HEK293 (cell line): ENCODE measurements at regions not wholly inside any gene's neighbourhood (a gene's known extent, or its start where the extent isn't known, plus 50 kb on each side); places are given as distances from the start of the nearest gene placed in this dataset.

ENCODE experiments used
- CTCF ChIA-PET: fragments of 350-600 bp; formaldehyde crosslinking; extraction: SDS; loops from one replicate; lab custom pipeline; 2021; ENCODE audit warnings: antibody characterized with exemption; lab: Yijun Ruan, JAX
- POLR2A ChIA-PET: fragments of 300-600 bp; formaldehyde crosslinking; extraction: SDS; loops from one replicate; lab custom pipeline; 2020; ENCODE audit warnings: antibody characterized with exemption, inconsistent platforms; lab: Yijun Ruan, JAX
- H3K27ac ChIP-seq: fragments of 200-500 bp; sonication (Bioruptor generic); 2 replicates; pipeline ENCODE4 v1.5.1; 2014; ENCODE audit warnings: low read depth, low read length, control low read depth, inconsistent platforms; ENCODE audit errors: extremely low read depth
- H3K36me3 ChIP-seq, 2 experiments: fragments of 200-500 bp in 1 of 2; sonication (Bioruptor generic) in 1 of 2; 1 replicate in 1 of 2; 2 replicates in 1 of 2; pipeline ENCODE4 v1.5.1; 2014 to 2017; ENCODE audit warnings: inconsistent platforms in 2 of 2, low read length in 2 of 2; ENCODE audit not compliant: control insufficient read depth in 2 of 2, insufficient read depth in 1 of 2
- H3K4me1 ChIP-seq: fragments of 200-500 bp; sonication (Bioruptor generic); 2 replicates; pipeline ENCODE4 v1.5.1; 2014; ENCODE audit warnings: mild to moderate bottlenecking, low read length, inconsistent platforms; ENCODE audit not compliant: control insufficient read depth, insufficient read depth
- H3K4me3 ChIP-seq: 2 replicates; pipeline ENCODE4 v1.5.1; 2011; ENCODE audit warnings: low read depth, mild to moderate bottlenecking, control low read depth, low read length, moderate library complexity
- H3K9me3 ChIP-seq: fragments of 200-500 bp; sonication (Bioruptor generic); 2 replicates; pipeline ENCODE4 v1.5.1; 2014; ENCODE audit warnings: low read depth, low read length, inconsistent platforms; ENCODE audit not compliant: control insufficient read depth, insufficient read depth
- BCL11A ChIP-seq: fragments of 450-650 bp; formaldehyde crosslinking; IDR thresholded peaks from 2 replicates; pipeline ENCODE4 v1.5.1; 2016; ENCODE audit warnings: low read depth, missing biosample characterization, missing genetic modification characterization
- GLI2 ChIP-seq: fragments of 450-650 bp; formaldehyde crosslinking; IDR thresholded peaks from 2 replicates; pipeline ENCODE4; 2017; ENCODE audit warnings: missing biosample characterization, missing genetic modification characterization, low read depth, borderline replicate concordance
- GLIS2 ChIP-seq: fragments of 450-650 bp; formaldehyde crosslinking; IDR thresholded peaks from 2 replicates; pipeline ENCODE4 v1.5.1; 2016; ENCODE audit warnings: missing biosample characterization, missing genetic modification characterization
- OSR2 ChIP-seq: fragments of 450-650 bp; formaldehyde crosslinking; IDR thresholded peaks from 2 replicates; pipeline ENCODE4 v1.5.1; 2016; ENCODE audit warnings: missing biosample characterization, missing genetic modification characterization
- PRDM1 ChIP-seq: fragments of 450-650 bp; formaldehyde crosslinking; IDR thresholded peaks from 2 replicates; pipeline ENCODE4; 2016; ENCODE audit warnings: missing biosample characterization, missing genetic modification characterization
- ZBTB17 ChIP-seq: fragments of 450-650 bp; formaldehyde crosslinking; IDR thresholded peaks from 2 replicates; pipeline ENCODE4 v1.5.1; 2016; ENCODE audit warnings: missing biosample characterization, missing genetic modification characterization
- ZNF114 ChIP-seq: fragments of 450-650 bp; formaldehyde crosslinking; IDR thresholded peaks from 2 replicates; pipeline ENCODE4 v1.5.0; 2017; ENCODE audit warnings: missing biosample characterization, missing genetic modification characterization
- ZNF133 ChIP-seq: fragments of 450-650 bp; formaldehyde crosslinking; IDR thresholded peaks from 2 replicates; pipeline ENCODE4 v1.5.1; 2016; ENCODE audit warnings: missing biosample characterization, missing genetic modification characterization
- ZNF146 ChIP-seq: fragments of 450-650 bp; formaldehyde crosslinking; IDR thresholded peaks from 2 replicates; pipeline ENCODE4 v1.5.1; 2016; ENCODE audit warnings: missing biosample characterization, missing genetic modification characterization
- ZNF157 ChIP-seq: fragments of 450-650 bp; formaldehyde crosslinking; IDR thresholded peaks from 2 replicates; pipeline ENCODE4 v1.5.1; 2016; ENCODE audit warnings: missing biosample characterization, missing genetic modification characterization
- ZNF221 ChIP-seq: fragments of 450-650 bp; formaldehyde crosslinking; IDR thresholded peaks from 2 replicates; pipeline ENCODE4 v1.5.1; 2017; ENCODE audit warnings: missing biosample characterization, missing genetic modification characterization, borderline replicate concordance
- ZNF335 ChIP-seq: fragments of 450-650 bp; formaldehyde crosslinking; conservative IDR thresholded peaks from 2 replicates; pipeline ENCODE4 v1.5.1; 2016; ENCODE audit warnings: missing biosample characterization, missing genetic modification characterization
- ZNF391 ChIP-seq: fragments of 450-650 bp; formaldehyde crosslinking; IDR thresholded peaks from 2 replicates; pipeline ENCODE4 v1.5.1; 2016; ENCODE audit warnings: low read depth, missing biosample characterization, missing genetic modification characterization, borderline replicate concordance
- ZNF529 ChIP-seq: fragments of 450-650 bp; formaldehyde crosslinking; IDR thresholded peaks from 2 replicates; pipeline ENCODE4 v1.5.1; 2017; ENCODE audit warnings: missing genetic modification characterization, missing biosample characterization; ENCODE audit not compliant: insufficient replicate concordance
- ZNF558 ChIP-seq: fragments of 450-650 bp; formaldehyde crosslinking; IDR thresholded peaks from 2 replicates; pipeline ENCODE4 v1.5.1; 2016; ENCODE audit warnings: missing biosample characterization, missing genetic modification characterization
- ZNF624 ChIP-seq: fragments of 450-650 bp; formaldehyde crosslinking; IDR thresholded peaks from 2 replicates; pipeline ENCODE4 v1.5.1; 2017; ENCODE audit warnings: missing biosample characterization, missing genetic modification characterization
- ZNF654 ChIP-seq: fragments of 450-650 bp; formaldehyde crosslinking; IDR thresholded peaks from 2 replicates; pipeline ENCODE4 v1.5.1; 2016; ENCODE audit warnings: low read depth, missing biosample characterization, missing genetic modification characterization
- TF ChIP-seq, protein P1 (sequence below): fragments of 450-650 bp; formaldehyde crosslinking; conservative IDR thresholded peaks from 2 replicates; pipeline ENCODE4 v1.5.1; 2016; ENCODE audit warnings: low read depth, missing biosample characterization, missing genetic modification characterization
- TF ChIP-seq, protein P2 (sequence below): fragments of 450-650 bp; formaldehyde crosslinking; IDR thresholded peaks from 2 replicates; pipeline ENCODE4 v1.5.1; 2016; ENCODE audit warnings: missing biosample characterization, missing genetic modification characterization
- TF ChIP-seq, protein P3 (sequence below): fragments of 450-650 bp; IDR thresholded peaks from 2 replicates; pipeline ENCODE4 v1.5.1; 2018; ENCODE audit warnings: missing biosample characterization, missing genetic modification characterization
- TF ChIP-seq, protein P4 (sequence below): fragments of 450-650 bp; formaldehyde crosslinking; IDR thresholded peaks from 2 replicates; pipeline ENCODE4 v1.5.1; 2016; ENCODE audit warnings: missing biosample characterization, missing genetic modification characterization, low read depth
- TF ChIP-seq, protein P5 (sequence below): fragments of 450-650 bp; formaldehyde crosslinking; IDR thresholded peaks from 2 replicates; pipeline ENCODE4 v1.5.1; 2017; ENCODE audit warnings: missing biosample characterization, mild to moderate bottlenecking, missing genetic modification characterization, moderate library complexity

DNA sequence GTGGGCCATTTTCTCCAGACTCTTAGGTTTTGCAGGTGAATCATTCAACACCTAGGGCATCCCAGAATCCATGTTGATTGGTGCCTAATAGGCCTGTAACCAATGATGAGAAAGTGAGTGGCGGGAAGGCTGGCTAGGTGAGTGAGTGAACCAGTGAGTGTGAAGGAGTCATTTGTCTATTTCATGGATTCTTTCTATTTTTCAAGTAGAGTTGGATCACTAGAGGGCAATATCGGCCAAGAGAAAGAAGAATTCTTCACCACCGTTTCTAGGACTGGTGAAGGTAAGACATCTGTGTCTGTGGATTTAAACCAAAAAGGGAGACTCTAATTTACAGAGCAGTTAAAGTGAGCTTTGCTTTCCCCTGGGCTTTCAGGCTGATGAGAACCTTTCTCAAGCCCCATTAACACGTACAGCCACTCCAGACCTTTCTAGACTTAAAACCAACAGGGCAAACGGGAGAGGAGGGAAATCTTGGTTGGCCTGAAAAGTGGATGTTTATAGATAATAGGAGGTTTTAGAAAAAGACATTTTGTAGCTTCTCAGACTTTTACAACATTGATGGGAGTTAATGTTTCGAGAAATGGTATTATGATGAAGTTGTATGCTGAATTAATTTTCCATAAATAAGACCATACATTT is 114.3 kb upstream of the IL12B start (continued):
- TF ChIP-seq, protein P1, sequence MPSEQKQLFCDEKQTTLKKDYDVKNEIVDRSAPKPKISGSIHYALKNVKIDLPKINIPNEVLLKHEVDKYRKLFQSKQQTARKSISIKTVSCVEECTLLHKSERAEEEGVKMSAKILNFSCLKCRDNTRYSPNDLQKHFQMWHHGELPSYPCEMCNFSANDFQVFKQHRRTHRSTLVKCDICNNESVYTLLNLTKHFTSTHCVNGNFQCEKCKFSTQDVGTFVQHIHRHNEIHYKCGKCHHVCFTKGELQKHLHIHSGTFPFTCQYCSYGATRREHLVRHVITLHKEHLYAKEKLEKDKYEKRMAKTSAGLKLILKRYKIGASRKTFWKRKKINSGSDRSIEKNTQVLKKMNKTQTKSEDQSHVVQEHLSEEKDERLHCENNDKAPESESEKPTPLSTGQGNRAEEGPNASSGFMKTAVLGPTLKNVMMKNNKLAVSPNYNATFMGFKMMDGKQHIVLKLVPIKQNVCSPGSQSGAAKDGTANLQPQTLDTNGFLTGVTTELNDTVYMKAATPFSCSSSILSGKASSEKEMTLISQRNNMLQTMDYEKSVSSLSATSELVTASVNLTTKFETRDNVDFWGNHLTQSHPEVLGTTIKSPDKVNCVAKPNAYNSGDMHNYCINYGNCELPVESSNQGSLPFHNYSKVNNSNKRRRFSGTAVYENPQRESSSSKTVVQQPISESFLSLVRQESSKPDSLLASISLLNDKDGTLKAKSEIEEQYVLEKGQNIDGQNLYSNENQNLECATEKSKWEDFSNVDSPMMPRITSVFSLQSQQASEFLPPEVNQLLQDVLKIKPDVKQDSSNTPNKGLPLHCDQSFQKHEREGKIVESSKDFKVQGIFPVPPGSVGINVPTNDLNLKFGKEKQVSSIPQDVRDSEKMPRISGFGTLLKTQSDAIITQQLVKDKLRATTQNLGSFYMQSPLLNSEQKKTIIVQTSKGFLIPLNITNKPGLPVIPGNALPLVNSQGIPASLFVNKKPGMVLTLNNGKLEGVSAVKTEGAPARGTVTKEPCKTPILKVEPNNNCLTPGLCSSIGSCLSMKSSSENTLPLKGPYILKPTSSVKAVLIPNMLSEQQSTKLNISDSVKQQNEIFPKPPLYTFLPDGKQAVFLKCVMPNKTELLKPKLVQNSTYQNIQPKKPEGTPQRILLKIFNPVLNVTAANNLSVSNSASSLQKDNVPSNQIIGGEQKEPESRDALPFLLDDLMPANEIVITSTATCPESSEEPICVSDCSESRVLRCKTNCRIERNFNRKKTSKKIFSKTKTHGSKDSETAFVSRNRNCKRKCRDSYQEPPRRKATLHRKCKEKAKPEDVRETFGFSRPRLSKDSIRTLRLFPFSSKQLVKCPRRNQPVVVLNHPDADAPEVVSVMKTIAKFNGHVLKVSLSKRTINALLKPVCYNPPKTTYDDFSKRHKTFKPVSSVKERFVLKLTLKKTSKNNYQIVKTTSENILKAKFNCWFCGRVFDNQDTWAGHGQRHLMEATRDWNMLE (tag by site-specific recombination): no peak
- peak; percentile 52 for TF ChIP-seq ZBTB17 (tag by site-specific recombination)
- TF ChIP-seq ZNF391: no peak
- no peak for TF ChIP-seq ZNF114 (tag by site-specific recombination)
- TF ChIP-seq, protein P2, sequence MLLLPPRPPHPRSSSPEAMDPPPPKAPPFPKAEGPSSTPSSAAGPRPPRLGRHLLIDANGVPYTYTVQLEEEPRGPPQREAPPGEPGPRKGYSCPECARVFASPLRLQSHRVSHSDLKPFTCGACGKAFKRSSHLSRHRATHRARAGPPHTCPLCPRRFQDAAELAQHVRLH: no peak
- peak; percentile 87 for TF ChIP-seq PRDM1 (tag by site-specific recombination)

DNA sequence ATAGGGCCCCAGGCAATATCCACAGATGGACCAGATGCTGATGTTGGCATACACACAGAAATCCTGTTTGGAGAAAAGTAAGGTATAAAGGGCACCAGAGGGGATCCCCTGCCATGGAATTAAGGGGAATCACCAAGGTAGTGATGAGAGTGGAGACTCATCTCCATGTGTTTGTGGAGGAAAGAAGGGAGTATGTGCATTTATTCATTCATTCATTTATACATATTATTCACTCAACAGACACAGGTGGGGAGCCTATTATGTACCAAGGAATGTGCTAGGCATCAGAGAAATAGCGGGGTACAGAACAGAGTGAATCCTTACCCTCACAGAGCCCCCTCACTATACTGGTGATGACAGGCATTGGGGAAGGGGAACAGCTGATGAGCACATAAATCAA is 116.8 kb upstream of the IL12B start:
- ChIA-PET CTCF (interaction anchor here (1.0 to 6.8 kb wide), 6 partner anchors 18 to 545 kb away, joined by 3 to 68 read pairs (median 9); no protein-coding TSS in a partner anchor), POLR2A (interaction anchor here (0.5 to 0.6 kb wide), 2 partner anchors 45 to 553 kb away, joined by 3 to 7 read pairs; no protein-coding TSS in a partner anchor)
- TF ChIP-seq ZNF558 (tag by site-specific recombination): no peak
- no peak for TF ChIP-seq ZNF624 (tag by site-specific recombination)
- no peak for TF ChIP-seq ZNF157 (tag by site-specific recombination)
- Histone ChIP-seq H3K36me3 (no peaks in the 10 kb centered on the region), H3K4me1 (peaks cover 16% of the 10 kb centered on the region), H3K27ac (no peak overlapping the region), H3K4me3 (no peak overlapping the region), H3K9me3 (no peaks in the 10 kb centered on the region)

DNA sequence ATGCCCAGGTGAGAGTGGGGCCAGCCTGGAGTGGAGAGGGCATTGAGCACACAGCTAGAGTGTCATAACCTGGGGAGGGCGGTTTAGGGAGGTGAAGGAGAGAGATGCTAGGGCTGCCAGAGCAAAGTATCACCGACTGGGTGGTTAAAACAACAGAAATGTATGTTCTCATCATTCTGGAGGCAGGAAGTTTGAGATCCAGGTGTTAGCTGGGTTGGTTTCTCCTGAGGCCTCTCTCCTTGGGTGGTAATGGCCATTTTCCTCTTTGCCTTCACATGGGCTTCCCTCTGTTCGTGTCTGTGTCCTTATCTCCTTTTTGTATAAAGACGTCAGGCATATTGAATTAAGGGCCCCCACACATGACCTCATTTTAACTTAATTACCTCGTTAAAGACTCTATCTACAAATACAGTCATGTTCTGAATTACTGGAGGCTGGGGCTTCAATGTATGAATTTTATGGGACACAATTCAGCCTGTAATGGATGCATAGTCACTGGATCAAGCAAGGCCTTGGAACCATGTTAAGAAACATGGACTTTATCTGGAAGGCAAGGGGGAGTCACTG is 118.6 kb upstream of the IL12B start:
- no peaks in the 10 kb centered on the region for H3K9me3 ChIP-seq
- H3K36me3 ChIP-seq: no peaks in the 10 kb centered on the region
- ChIA-PET CTCF (interaction anchor here (0.6 to 4.5 kb wide), 4 partner anchors 68 to 543 kb away, joined by 3 to 20 read pairs (median 9); no protein-coding TSS in a partner anchor), POLR2A (no interaction called here)
- H3K4me3 ChIP-seq: no peak overlapping the region
- peak overlapping the region; percentile 10 for H3K27ac ChIP-seq
- peaks cover 16% of the 10 kb centered on the region for H3K4me1 ChIP-seq
- no peak for TF ChIP-seq ZNF133 (tag by site-specific recombination)
- no peak for TF ChIP-seq ZNF146 (tag by site-specific recombination)
- TF ChIP-seq ZNF335 (tag by site-specific recombination): peak; percentile 25; the same call in 1 of the 2 replicates
- peak; percentile 30; the same call in 1 of the 2 replicates for TF ChIP-seq ZNF654 (tag by site-specific recombination)
- TF ChIP-seq, protein P3, sequence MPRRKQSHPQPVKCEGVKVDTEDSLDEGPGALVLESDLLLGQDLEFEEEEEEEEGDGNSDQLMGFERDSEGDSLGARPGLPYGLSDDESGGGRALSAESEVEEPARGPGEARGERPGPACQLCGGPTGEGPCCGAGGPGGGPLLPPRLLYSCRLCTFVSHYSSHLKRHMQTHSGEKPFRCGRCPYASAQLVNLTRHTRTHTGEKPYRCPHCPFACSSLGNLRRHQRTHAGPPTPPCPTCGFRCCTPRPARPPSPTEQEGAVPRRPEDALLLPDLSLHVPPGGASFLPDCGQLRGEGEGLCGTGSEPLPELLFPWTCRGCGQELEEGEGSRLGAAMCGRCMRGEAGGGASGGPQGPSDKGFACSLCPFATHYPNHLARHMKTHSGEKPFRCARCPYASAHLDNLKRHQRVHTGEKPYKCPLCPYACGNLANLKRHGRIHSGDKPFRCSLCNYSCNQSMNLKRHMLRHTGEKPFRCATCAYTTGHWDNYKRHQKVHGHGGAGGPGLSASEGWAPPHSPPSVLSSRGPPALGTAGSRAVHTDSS (tag by site-specific recombination): no peak
- 0 out of 2 replicates have a peak, but pooled peaks have one; percentile 25 for TF ChIP-seq GLI2 (tag by site-specific recombination)
- TF ChIP-seq ZNF221 (tag by site-specific recombination): no peak
- TF ChIP-seq, protein P4, sequence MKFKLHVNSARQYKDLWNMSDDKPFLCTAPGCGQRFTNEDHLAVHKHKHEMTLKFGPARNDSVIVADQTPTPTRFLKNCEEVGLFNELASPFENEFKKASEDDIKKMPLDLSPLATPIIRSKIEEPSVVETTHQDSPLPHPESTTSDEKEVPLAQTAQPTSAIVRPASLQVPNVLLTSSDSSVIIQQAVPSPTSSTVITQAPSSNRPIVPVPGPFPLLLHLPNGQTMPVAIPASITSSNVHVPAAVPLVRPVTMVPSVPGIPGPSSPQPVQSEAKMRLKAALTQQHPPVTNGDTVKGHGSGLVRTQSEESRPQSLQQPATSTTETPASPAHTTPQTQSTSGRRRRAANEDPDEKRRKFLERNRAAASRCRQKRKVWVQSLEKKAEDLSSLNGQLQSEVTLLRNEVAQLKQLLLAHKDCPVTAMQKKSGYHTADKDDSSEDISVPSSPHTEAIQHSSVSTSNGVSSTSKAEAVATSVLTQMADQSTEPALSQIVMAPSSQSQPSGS: peak; percentile 86
- TF ChIP-seq BCL11A (tag by site-specific recombination): no peak
- TF ChIP-seq GLIS2 (tag by site-specific recombination): peak; percentile 21; the same call in 1 of the 2 replicates
- TF ChIP-seq, protein P5, sequence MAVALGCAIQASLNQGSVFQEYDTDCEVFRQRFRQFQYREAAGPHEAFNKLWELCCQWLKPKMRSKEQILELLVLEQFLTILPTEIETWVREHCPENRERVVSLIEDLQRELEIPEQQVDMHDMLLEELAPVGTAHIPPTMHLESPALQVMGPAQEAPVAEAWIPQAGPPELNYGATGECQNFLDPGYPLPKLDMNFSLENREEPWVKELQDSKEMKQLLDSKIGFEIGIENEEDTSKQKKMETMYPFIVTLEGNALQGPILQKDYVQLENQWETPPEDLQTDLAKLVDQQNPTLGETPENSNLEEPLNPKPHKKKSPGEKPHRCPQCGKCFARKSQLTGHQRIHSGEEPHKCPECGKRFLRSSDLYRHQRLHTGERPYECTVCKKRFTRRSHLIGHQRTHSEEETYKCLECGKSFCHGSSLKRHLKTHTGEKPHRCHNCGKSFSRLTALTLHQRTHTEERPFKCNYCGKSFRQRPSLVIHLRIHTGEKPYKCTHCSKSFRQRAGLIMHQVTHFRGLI: 0 out of 2 replicates have a peak, but pooled peaks have one; percentile 37
- TF ChIP-seq OSR2 (tag by site-specific recombination): peak; percentile 51; the same call in 1 of the 2 replicates
- TF ChIP-seq ZNF529 (tag by site-specific recombination): no peak
